GM10248 (cell line): ENCODE measurements at regions not wholly inside any gene's neighbourhood (a gene's known extent, or its start where the extent isn't known, plus 50 kb on each side); places are given as distances from the start of the nearest gene placed in this dataset.
A peak's percentile ranks its signal among the peaks of the same experiment; 100 is the strongest.

Experiments used
- CTCF ChIA-PET: fragments of 300-600 bp; sonication (Branson Sonifier 250); formaldehyde crosslinking; extraction: SDS; loops from one replicate; lab custom pipeline; 2021; ENCODE audit warnings: antibody characterized with exemption; lab: Yijun Ruan, JAX
- POLR2A ChIA-PET: fragments of 350-650 bp; sonication (Branson Sonifier 250); formaldehyde crosslinking; extraction: SDS; loops from one replicate; lab custom pipeline; 2020; ENCODE audit warnings: antibody characterized with exemption; lab: Yijun Ruan, JAX
- DNase-seq: peaks from one replicate; pipeline ENCODE4 v3.0.0; 2012; ENCODE audit errors: extremely low spot score
- CTCF ChIP-seq: IDR thresholded peaks from 2 replicates; pipeline ENCODE4 v1.5.1; 2012; ENCODE audit warnings: mild to moderate bottlenecking, low read depth; ENCODE audit errors: extremely low read depth, missing control alignments, control extremely low read depth

GRCh38 chr7:115749924-115750323 is 280.6 kb downstream of the TFEC start:
- no peak for DNase-seq
- POLR2A ChIA-PET = no interaction called here
- no peak for TF ChIP-seq CTCF
- CTCF ChIA-PET = interaction anchor here (1.5 to 1.9 kb wide), 2 partner anchors 9 to 69 kb away, joined by 3 to 5 read pairs; no protein-coding TSS in a partner anchor

- TF ChIP-seq CTCF = peak; percentile 11
- DNase-seq = no peak
- CTCF ChIA-PET = interaction anchor here (1.9 kb wide), 1 partner anchor 11 kb away, joined by 5 read pairs; no protein-coding TSS in a partner anchor
- POLR2A ChIA-PET = no interaction called here
These were observed 282.3 kb downstream of the TFEC start for GRCh38 chr7:115748123-115748738.

- TF ChIP-seq CTCF = no peak
- ChIA-PET POLR2A (no interaction called here), CTCF (no interaction called here)
- no peak for DNase-seq
These were observed 283.4 kb downstream of the TFEC start for GRCh38 chr7:115747174-115747573.

GRCh38 chr7:115740043-115740442 is 290.5 kb downstream of the TFEC start:
- CTCF ChIA-PET = no interaction called here

GRCh38 chr7:115734641-115735040 is 295.9 kb downstream of the TFEC start:
- ChIA-PET CTCF (no interaction called here), POLR2A (no interaction called here)
- DNase-seq = no peak
- no peak for TF ChIP-seq CTCF

More at GRCh38 chr7:115740043-115740442, 290.5 kb downstream of the TFEC start:
- no peak for DNase-seq
- no peak for TF ChIP-seq CTCF
- POLR2A ChIA-PET = no interaction called here

GRCh38 chr7:115731796-115732471 is 298.6 kb downstream of the TFEC start:
- POLR2A ChIA-PET = no interaction called here
- CTCF ChIA-PET = no interaction called here
- DNase-seq = no peak
- TF ChIP-seq CTCF = no peak
